WI38 (cell line): ENCODE measurements at regions not wholly inside any gene's neighbourhood (a gene's known extent, or its start where the extent isn't known, plus 50 kb on each side); places are given as distances from the start of the nearest gene placed in this dataset.
A peak's percentile ranks its signal among the peaks of the same experiment; 100 is the strongest.

ENCODE experiments used
- H3K4me3 ChIP-seq: 2 replicates; pipeline ENCODE4 v1.5.1; 2011; ENCODE audit warnings: low read depth, mild to moderate bottlenecking, control low read depth, low read length
- TF ChIP-seq, protein P1 (sequence below): IDR thresholded peaks from 2 replicates; pipeline ENCODE4 v1.5.1; 2012; ENCODE audit warnings: low read depth, mild to moderate bottlenecking, control low read depth, low read length

DNA sequence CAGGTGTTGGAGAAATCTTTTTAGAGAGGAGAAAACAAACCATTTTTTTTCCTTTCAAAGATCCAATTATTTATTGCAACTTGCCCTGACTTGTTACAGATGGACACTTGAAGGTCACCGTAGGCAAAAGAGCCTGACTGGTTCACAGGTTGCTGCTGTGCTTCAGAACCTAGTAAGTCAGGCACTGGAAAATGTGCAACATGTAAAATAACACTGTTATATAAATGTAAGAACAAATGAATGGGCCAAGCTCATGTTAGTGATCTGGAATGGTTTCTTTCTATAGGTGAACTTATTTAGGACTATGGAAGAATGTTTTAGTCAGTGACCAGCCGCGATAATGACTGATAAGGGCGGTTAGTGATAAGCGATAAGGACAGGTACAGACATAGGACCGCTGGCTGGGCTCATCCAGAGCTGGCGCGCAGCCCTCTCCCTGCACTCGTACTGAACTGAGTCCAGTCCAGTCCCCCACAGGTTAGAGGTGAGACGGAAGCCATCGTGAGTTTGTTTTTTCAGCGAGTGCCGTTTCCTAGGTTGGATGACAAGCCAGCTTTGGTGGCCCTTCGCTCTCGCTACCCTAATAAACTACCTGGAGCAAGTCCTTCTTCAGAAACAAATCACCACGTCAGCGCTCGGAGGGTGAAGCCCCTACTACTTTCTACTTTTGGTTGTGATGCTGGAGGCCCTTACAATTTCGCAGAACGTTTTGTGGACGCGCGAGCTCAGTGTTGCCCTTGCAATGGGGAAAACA is 94.4 kb upstream of the PRDM1 start:
- TF ChIP-seq, protein P1, sequence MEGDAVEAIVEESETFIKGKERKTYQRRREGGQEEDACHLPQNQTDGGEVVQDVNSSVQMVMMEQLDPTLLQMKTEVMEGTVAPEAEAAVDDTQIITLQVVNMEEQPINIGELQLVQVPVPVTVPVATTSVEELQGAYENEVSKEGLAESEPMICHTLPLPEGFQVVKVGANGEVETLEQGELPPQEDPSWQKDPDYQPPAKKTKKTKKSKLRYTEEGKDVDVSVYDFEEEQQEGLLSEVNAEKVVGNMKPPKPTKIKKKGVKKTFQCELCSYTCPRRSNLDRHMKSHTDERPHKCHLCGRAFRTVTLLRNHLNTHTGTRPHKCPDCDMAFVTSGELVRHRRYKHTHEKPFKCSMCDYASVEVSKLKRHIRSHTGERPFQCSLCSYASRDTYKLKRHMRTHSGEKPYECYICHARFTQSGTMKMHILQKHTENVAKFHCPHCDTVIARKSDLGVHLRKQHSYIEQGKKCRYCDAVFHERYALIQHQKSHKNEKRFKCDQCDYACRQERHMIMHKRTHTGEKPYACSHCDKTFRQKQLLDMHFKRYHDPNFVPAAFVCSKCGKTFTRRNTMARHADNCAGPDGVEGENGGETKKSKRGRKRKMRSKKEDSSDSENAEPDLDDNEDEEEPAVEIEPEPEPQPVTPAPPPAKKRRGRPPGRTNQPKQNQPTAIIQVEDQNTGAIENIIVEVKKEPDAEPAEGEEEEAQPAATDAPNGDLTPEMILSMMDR: no peak
- H3K4me3 ChIP-seq: peak overlapping the region; percentile 80

DNA sequence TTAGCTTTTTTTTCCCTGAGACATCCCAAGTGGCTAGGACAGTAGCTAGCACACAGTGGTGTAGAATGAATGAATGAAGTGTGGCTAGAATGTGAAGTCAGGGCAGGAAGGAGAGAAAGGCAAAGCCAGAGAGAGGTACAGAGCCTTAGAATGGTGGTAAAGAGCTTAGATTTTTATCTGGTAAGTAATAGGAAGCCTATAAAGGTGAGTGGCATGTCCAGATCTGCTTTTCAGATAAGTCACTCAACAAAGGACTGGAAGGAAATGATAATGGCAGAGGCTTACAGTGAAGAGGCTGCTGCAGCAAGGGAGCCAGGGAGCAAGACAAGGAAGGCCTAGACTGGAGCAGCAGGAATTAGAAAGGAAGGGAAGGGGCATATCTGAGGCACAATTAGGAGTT is 96.0 kb upstream of the PRDM1 start:
- no peak overlapping the region for H3K4me3 ChIP-seq
- TF ChIP-seq, protein P1: no peak

DNA sequence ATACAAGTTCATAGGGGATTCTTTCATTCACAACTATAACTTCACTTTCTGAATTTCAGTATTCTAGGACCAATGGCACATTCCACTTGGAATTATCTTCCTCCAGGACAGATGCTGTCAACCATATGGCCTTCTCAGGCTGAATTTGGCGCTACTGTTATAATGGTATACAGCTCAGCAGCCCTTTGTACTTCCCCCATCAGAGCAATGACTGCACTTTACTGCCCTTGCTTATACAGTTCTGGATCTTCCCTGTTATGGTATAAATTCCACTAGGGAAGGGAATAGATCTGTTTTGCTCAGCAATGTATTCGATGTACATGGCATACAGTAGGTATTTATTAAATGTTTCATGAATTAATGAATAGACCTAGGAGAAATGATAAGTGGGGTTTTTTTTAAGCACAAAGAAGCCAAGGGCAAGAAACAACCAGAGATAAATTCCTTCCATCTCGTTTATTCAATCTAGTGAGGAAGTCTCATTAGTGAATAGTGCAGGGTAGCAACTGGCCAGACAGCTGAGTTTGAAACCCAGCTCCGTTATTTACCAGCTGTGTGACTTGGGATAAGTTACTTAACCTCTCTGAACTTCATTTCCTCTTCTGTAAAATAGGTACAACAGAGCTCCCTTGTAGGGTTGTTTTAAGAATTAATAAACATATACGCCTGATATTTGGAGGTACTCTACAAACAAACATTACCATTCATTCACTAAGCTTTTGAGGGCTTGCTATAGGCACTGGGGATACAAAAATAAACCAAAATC is 97.1 kb upstream of the PRDM1 start:
- H3K4me3 ChIP-seq: no peak overlapping the region
- TF ChIP-seq, protein P1: no peak

DNA sequence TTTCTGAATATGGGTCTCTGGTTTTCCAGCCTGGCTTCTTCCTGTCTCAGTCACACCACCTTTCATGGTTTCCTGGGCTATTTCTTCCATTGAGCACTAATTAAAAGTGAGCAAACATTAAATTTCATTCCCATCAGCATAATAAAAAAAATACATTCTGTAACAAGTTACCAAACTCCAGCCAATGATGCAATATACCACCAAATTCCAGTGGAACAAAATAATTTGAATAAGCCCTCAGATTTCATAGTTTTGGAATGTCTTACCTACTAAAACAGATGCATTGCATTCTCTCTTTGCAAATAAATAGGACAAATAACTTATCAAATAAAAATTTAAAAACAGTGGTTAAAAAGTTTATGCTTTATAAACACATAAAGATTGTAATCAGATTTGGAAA is 97.8 kb upstream of the PRDM1 start:
- TF ChIP-seq, protein P1: no peak

DNA sequence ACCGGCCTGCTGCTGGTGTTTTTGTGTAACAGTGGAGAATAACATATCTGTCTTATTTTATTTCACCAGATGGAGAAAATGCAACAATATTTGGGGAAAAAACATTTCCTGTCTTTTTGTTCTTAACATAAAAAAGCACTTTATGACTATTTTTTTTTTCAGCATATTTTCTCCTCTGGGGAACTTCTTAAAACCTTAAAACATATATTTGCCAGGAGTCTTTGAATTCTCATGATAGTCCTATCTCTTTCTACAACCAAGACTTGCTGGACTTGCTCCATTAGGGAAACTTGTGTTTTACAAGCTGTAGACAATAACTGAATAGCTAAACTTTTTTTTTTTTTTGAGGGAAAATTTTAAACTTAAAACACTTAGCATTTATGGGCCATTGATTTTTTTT is 98.6 kb upstream of the PRDM1 start:
- no peak overlapping the region for H3K4me3 ChIP-seq
- TF ChIP-seq, protein P1: no peak

More for the DNA sequence above, 97.8 kb upstream of the PRDM1 start:
- H3K4me3 ChIP-seq: no peak overlapping the region

DNA sequence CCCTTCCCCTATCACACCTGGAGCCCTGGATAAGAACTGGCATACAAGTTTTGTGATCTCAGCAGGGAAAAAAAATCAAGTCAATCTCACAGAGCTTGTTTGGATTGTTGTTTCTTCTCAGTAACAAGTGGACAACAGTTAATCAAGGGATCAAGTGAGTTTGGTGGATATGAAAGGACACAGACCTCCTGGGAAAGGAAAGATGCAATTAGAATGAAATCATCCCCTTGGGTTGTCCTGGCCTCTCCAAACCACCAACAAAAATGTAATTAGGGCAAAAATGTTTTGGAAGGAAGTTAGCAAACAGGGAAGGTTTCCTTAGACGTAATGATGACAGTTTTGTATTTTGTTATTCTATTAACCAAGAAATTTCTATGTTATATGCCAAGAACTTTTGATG is 99.1 kb upstream of the PRDM1 start:
- TF ChIP-seq, protein P1: no peak
- H3K4me3 ChIP-seq: no peak overlapping the region
